SK-N-SH (cell line): ENCODE measurements at regions not wholly inside any gene's neighbourhood (a gene's known extent, or its start where the extent isn't known, plus 50 kb on each side); places are given as distances from the start of the nearest gene placed in this dataset.
A peak's percentile ranks its signal among the peaks of the same experiment; 100 is the strongest.
"Not testable (repeated sequence)": the region's sequence is repeated elsewhere in the genome, so short reads cannot be mapped to it uniquely, and the experiment has no call there.

Source experiments
- CTCF ChIA-PET: fragments of 300-600, 350-600 bp; formaldehyde crosslinking; extraction: SDS; loops from one replicate; lab custom pipeline; 2021; lab: Yijun Ruan, JAX
- POLR2A ChIA-PET: fragments of 350-600 bp; sonication (Branson Sonifier 250); formaldehyde crosslinking; extraction: SDS; loops from one replicate; lab custom pipeline; 2020; ENCODE audit warnings: antibody characterized with exemption, inconsistent platforms; lab: Yijun Ruan, JAX
- DNase-seq: peaks from one replicate; pipeline ENCODE4 v3.0.0; 2012
- H2AFZ ChIP-seq: fragments of 200-600 bp; sonication (generic); 2 replicates; pipeline ENCODE4 v1.8.1; 2016; ENCODE audit warnings: antibody characterized with exemption, mild to moderate bottlenecking, low read depth
- H3F3A ChIP-seq: fragments of 200-600 bp; sonication (generic); replicated peaks from 2 replicates; pipeline ENCODE3; 2016; ENCODE audit warnings: antibody characterized with exemption, mild to moderate bottlenecking; ENCODE audit not compliant: insufficient read depth
- H3K27ac ChIP-seq, 2 experiments: fragments of 200-500 bp in 1 of 2; fragments of 200-600 bp in 1 of 2; sonication (Bioruptor generic) in 1 of 2; sonication (generic), shearing (Covaris generic) in 1 of 2; 2 replicates each; pipeline versions ENCODE4 v1.5.1 to v1.6.1; 2014 to 2016; ENCODE audit warnings: low read depth in 2 of 2, inconsistent platforms in 1 of 2, low read length in 1 of 2, mild to moderate bottlenecking in 1 of 2, mixed read lengths in 1 of 2
- H3K27me3 ChIP-seq: fragments of 200-600 bp; sonication (generic), shearing (Covaris generic); 2 replicates; pipeline ENCODE4 v1.6.1; 2016; ENCODE audit warnings: mixed run types; ENCODE audit not compliant: insufficient read depth
- H3K36me3 ChIP-seq, 2 experiments: fragments of 200-500 bp in 1 of 2; fragments of 200-600 bp in 1 of 2; sonication (Bioruptor generic) in 1 of 2; sonication (generic) in 1 of 2; replicated peaks in 1 of 2; 2 replicates each; pipeline versions ENCODE3 to v1.5.1; 2014 to 2016; ENCODE audit warnings: low read length in 1 of 2, mild to moderate bottlenecking in 1 of 2; ENCODE audit not compliant: insufficient read depth in 2 of 2, control insufficient read depth in 1 of 2
- H3K4me1 ChIP-seq, 2 experiments: fragments of 200-500 bp in 1 of 2; fragments of 200-600 bp in 1 of 2; sonication (Bioruptor generic) in 1 of 2; sonication (generic), shearing (Covaris generic) in 1 of 2; 2 replicates each; pipeline versions ENCODE4 v1.5.1 to v1.6.1; 2014 to 2016; ENCODE audit warnings: low read depth in 1 of 2, low read length in 1 of 2, mixed run types in 1 of 2; ENCODE audit not compliant: insufficient read depth in 2 of 2, control insufficient read depth in 1 of 2
- H3K4me2 ChIP-seq: fragments of 200-600 bp; sonication (generic), shearing (Covaris generic); 2 replicates; pipeline ENCODE4 v1.6.1; 2017; ENCODE audit warnings: mixed run types
- H3K4me3 ChIP-seq, 2 experiments: fragments of 200-500 bp in 1 of 2; fragments of 200-600 bp in 1 of 2; sonication (Bioruptor generic) in 1 of 2; sonication (generic), shearing (Covaris generic) in 1 of 2; 2 replicates each; pipeline versions ENCODE4 v1.5.1 to v1.8.1; 2014 to 2016; ENCODE audit warnings: low read depth in 2 of 2, inconsistent platforms in 1 of 2, low read length in 1 of 2, mild to moderate bottlenecking in 1 of 2, mixed read lengths in 1 of 2, moderate library complexity in 1 of 2
- H3K79me2 ChIP-seq: fragments of 200-600 bp; sonication (generic); 2 replicates; pipeline ENCODE4 v1.8.1; 2017; ENCODE audit warnings: mild to moderate bottlenecking; ENCODE audit not compliant: insufficient read depth
- H3K9ac ChIP-seq: fragments of 200-600 bp; sonication (generic); 2 replicates; pipeline ENCODE4 v1.6.1; 2017; ENCODE audit warnings: mixed run types
- H3K9me2 ChIP-seq: fragments of 200-600 bp; sonication (generic); 2 replicates; pipeline ENCODE4 v1.6.1; 2017; ENCODE audit warnings: mixed run types
- H3K9me3 ChIP-seq: fragments of 200-600 bp; sonication (generic); 2 replicates; pipeline ENCODE4 v1.6.1; 2017; ENCODE audit warnings: mixed run types, mild to moderate bottlenecking, moderate library complexity
- H4K20me1 ChIP-seq: fragments of 200-600 bp; sonication (generic); 2 replicates; pipeline ENCODE4 v1.6.1; 2017; ENCODE audit warnings: mild to moderate bottlenecking, mixed run types; ENCODE audit not compliant: insufficient read depth
- CHD2 ChIP-seq: fragments of 150-350 bp; IDR thresholded peaks from 2 replicates; pipeline ENCODE4 v1.6.1; 2018; ENCODE audit warnings: low read length; ENCODE audit not compliant: partially characterized antibody
- EP300 ChIP-seq, 2 experiments: IDR thresholded peaks; 2 replicates each; pipeline versions ENCODE4 v1.4.0 to v1.6.1; 2012; ENCODE audit warnings: borderline replicate concordance in 1 of 2, low read depth in 1 of 2, low read length in 1 of 2
- MXI1 ChIP-seq: IDR thresholded peaks from 2 replicates; pipeline ENCODE4 v1.6.1; 2012; ENCODE audit warnings: mild to moderate bottlenecking, low read depth, low read length, improper control_type of control experiment
- RCOR1 ChIP-seq: fragments of 150-350 bp; IDR thresholded peaks from 2 replicates; pipeline ENCODE4 v1.6.1; 2017; ENCODE audit warnings: antibody characterized with exemption, low read length
- WGBS: methylation state at CpG from one replicate; pipeline ENCODE4 v1.1.6; 2017; ENCODE audit warnings: low lambda C conversion rate; 5-methylcytosine and 5-hydroxymethylcytosine counted together

- 25% methylated on average over 2 of the region's 7 CpGs for WGBS
- H3K36me3 ChIP-seq, H3K4me3 ChIP-seq, H3K9me2 ChIP-seq, H3K27me3 ChIP-seq, H3K9me3 ChIP-seq, H3K4me2 ChIP-seq, H3K9ac ChIP-seq, H3K79me2 ChIP-seq, H2AFZ ChIP-seq, POLR2A ChIA-PET, H4K20me1 ChIP-seq, H3F3A ChIP-seq: not testable (repeated sequence)
- CTCF ChIA-PET: interaction anchor here (0.8 kb wide), 1 partner anchor 34 kb away, joined by 4 read pairs; no protein-coding TSS in a partner anchor
- peak; percentile 67 for DNase-seq
- TF ChIP-seq RCOR1 (peak; percentile 33; the same call in 1 of the 2 replicates), EP300 (IDR thresholded peaks at IDR 0.05; ENCODE audit: borderline replicate concordance in 1 of 2, low read depth in 1 of 2, low read length in 1 of 2) (peak in 1 of 2 experiments; percentile 70; a peak in 1 of 4 replicates), MXI1 (0 out of 2 replicates have a peak, but pooled peaks have one; percentile 16)
- Histone ChIP-seq H3K4me1 (peaks cover 0 to 27% of the 10 kb centered on the region in 2 experiments; a peak in 1 of 4 replicates), H3K27ac (peak overlapping the region in 1 of 2 experiments; percentile 95; a peak in 2 of 4 replicates)
Observed at GRCh38 chr22:23437107-23437395, 143.0 kb downstream of the IGLL1 start.

DNA sequence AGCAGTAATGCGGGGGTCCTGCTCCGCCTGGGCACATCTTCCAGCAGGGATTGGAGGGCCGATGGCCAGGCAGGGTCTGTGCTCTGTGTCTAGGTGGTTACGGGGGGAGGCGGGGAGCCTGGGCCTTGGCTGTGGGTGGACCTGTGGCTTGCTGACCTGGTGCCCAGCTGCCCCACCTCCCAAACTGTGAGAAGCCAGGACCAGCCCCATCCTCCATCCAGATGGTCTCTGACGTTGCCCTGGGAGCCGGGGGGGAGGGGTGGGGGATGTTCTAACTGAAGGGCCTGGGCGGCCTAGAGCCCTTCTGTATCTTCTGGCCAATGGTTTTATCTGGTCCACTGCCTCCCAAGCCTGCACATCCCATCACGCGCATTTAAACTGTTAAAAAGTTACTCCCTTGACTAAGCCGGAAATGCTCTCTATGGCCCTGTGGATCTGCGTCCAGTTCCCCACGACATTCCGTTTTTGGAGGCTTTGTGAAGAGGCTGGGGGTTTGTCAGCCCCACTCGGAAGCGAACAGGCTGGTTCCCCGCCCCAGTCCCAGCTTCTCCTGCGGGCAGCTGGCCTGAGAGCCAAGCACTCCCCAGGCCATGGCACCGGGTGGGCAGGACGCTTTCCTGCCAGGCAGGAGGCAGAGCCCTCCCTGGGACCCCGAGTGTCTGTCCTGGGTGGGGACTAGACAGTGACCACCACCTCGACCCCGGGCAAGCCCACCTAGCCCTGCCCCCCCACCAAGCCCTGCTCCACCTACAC is 143.6 kb downstream of the IGLL1 start:
- CTCF ChIA-PET: interaction anchor here (0.8 to 1.4 kb wide), 2 partner anchors 32 to 33 kb away, joined by 3 to 4 read pairs; no protein-coding TSS in a partner anchor
- not testable (repeated sequence) for H3K27me3 ChIP-seq, H3K9me2 ChIP-seq
- TF ChIP-seq EP300 (IDR thresholded peaks at IDR 0.05; ENCODE audit: borderline replicate concordance in 1 of 2, low read depth in 1 of 2, low read length in 1 of 2) (peak in 1 of 2 experiments; percentile 20; a peak in 1 of 4 replicates), CHD2 (peak; percentile 88)
- TF ChIP-seq, all 33 proteins: peak for 2; not testable (repeated sequence) for 31
- H3K9me3 ChIP-seq, H4K20me1 ChIP-seq, H3K79me2 ChIP-seq, H2AFZ ChIP-seq, H3K36me3 ChIP-seq, H3K9ac ChIP-seq, H3K4me3 ChIP-seq, H3F3A ChIP-seq, H3K4me2 ChIP-seq: not testable (repeated sequence)
- DNase-seq: peak; percentile 84
- Histone ChIP-seq H3K4me1 (peaks cover 0 to 27% of the 10 kb centered on the region in 2 experiments; a peak in 2 of 4 replicates), H3K27ac (peak overlapping the region in 1 of 2 experiments; percentile 95; a peak in 2 of 4 replicates)
- POLR2A ChIA-PET: interaction anchor here (0.6 kb wide), 1 partner anchor 34 kb away, joined by 3 read pairs; no protein-coding TSS in a partner anchor
- 28% methylated on average over 12 of the region's 23 CpGs for WGBS

DNA sequence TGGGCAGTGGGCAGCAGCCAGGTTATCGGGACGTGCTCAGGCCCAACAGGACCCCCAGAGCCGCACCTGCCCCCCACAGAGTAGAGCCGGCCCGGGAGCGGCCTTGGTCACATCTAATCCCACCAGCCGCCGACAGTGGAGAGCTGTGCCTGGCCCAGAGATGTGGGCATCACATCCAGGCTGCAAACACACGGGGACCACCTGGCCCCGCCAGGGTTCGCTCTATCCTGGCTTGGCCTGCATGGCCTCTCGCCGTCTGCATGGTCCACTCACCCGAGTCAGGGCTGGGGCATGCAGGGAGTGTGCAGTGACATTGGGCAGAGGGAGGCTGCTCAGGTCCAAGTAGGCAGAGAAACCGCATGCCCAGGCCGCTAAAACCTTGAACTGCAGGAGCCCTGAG is 144.9 kb downstream of the IGLL1 start:
- H2AFZ ChIP-seq, H3K27me3 ChIP-seq, H4K20me1 ChIP-seq, H3K9me3 ChIP-seq, H3K9ac ChIP-seq, H3K9me2 ChIP-seq, H3F3A ChIP-seq, H3K36me3 ChIP-seq, H3K79me2 ChIP-seq, DNase-seq, POLR2A ChIA-PET, H3K4me3 ChIP-seq, H3K4me2 ChIP-seq, H3K27ac ChIP-seq: not testable (repeated sequence)
- CTCF ChIA-PET: interaction anchor here (0.6 to 1.4 kb wide), 2 partner anchors 30 to 156 kb away, joined by 3 read pairs; no protein-coding TSS in a partner anchor
- H3K4me1 ChIP-seq: peaks cover 0 to 27% of the 10 kb centered on the region in 2 experiments; a peak in 2 of 4 replicates
- WGBS: 75% methylated on average over 4 of the region's 16 CpGs

GRCh38 chr22:23434198-23434830 is 145.8 kb downstream of the IGLL1 start:
- H3K79me2 ChIP-seq, H3K9me3 ChIP-seq, H3K9me2 ChIP-seq, H3K4me3 ChIP-seq, H3K36me3 ChIP-seq, H3F3A ChIP-seq, H2AFZ ChIP-seq, DNase-seq, H3K9ac ChIP-seq, H3K4me2 ChIP-seq, H3K27ac ChIP-seq, H3K27me3 ChIP-seq, H4K20me1 ChIP-seq, POLR2A ChIA-PET: not testable (repeated sequence)
- peaks cover 0 to 27% of the 10 kb centered on the region in 2 experiments; a peak in 2 of 4 replicates for H3K4me1 ChIP-seq
- 88% methylated on average over 16 of the region's 29 CpGs for WGBS
- CTCF ChIA-PET: interaction anchor here (0.6 to 1.2 kb wide), 2 partner anchors 31 to 157 kb away, joined by 3 read pairs; no protein-coding TSS in a partner anchor

DNA sequence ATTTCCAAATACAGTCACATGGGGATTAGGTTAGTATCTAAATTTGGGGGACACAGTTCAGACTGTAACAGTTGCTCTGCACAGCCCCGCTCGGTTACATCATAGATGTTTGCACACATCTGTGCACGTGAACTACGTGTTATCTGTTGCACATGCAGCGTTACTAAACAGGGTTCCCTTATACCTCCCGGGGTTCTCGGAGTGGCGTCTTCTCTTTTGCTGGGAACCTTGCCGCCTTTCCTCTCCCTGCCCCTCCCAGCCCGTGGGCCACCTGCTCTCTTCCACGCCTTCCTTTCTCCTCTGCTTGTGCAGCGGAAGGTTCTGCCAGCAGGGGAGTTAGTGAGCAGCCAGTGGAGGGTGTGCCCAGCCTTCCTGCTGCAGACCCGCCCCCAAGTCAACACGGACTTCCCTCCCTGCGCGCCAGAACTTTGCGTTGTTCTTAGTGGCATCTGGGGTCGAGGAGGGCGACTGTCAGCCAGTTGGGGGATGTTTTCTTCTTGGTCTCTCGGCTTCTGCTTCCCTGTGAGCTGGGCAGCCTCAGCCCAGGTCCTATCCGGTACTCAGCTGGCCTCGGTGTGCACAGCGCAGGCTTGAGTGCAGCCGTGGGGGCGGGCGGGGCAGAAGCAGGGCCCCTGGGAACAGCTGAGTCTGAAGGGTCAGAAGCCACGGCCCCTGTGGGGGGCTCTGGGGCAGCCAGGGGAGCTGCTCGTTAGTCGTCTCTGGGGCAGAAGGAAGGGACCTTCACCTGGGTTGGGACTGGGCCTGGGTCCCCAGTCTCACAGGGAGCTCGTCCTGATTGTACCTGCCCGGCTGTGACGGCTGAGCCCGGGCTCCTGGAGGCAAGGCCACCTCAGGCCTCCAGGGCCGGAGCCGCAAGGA is 146.7 kb downstream of the IGLL1 start:
- H3K27ac ChIP-seq, H3K27me3 ChIP-seq, H3K4me3 ChIP-seq, H3F3A ChIP-seq, H3K79me2 ChIP-seq, H2AFZ ChIP-seq, H3K4me2 ChIP-seq, H4K20me1 ChIP-seq, DNase-seq, H3K9ac ChIP-seq, POLR2A ChIA-PET, H3K9me2 ChIP-seq, H3K36me3 ChIP-seq, H3K9me3 ChIP-seq: not testable (repeated sequence)
- peaks cover 0 to 27% of the 10 kb centered on the region in 2 experiments; a peak in 2 of 4 replicates for H3K4me1 ChIP-seq
- WGBS: 47% methylated on average over 19 of the region's 35 CpGs
- CTCF ChIA-PET: interaction anchor here (1.2 kb wide), 1 partner anchor 30 kb away, joined by 3 read pairs; no protein-coding TSS in a partner anchor
